ENCODE measurements at regions not wholly inside any gene's neighbourhood (a gene's known extent, or its start where the extent isn't known, plus 50 kb on each side); places are given as distances from the start of the nearest gene placed in this dataset.

- no peaks in the 10 kb centered on the region for H3K4me1 ChIP-seq
- peaks cover 0 to 4% of the 10 kb centered on the region in 2 donors for H3K9me3 ChIP-seq
- H3K27me3 ChIP-seq: no peaks in the 10 kb centered on the region
- no peaks in the 10 kb centered on the region for H3K36me3 ChIP-seq
- no peak overlapping the region for H3K4me3 ChIP-seq
- peak in 1 of 2 donors; percentile 23 for DNase-seq
- intact Hi-C loops (cut with DNase I; ENCODE audit: low total_unique reads): no loop called here
- no peak for TF ChIP-seq CTCF (IDR thresholded peaks at IDR 0.05)
- no peak for TF ChIP-seq POLR2A (IDR thresholded peaks at IDR 0.05)
- no peak overlapping the region for H3K27ac ChIP-seq
Observed at GRCh38 chr5:126031989-126032716, 391.1 kb upstream of the GRAMD2B start.

- H3K4me3 ChIP-seq: no peak overlapping the region
- peaks cover 5 to 7% of the 10 kb centered on the region in 2 donors for H3K4me1 ChIP-seq
- no peaks in the 10 kb centered on the region for H3K36me3 ChIP-seq
- H3K27me3 ChIP-seq: no peaks in the 10 kb centered on the region
- H3K27ac ChIP-seq: no peak overlapping the region
- no peaks in the 10 kb centered on the region for H3K9me3 ChIP-seq
- no peak for DNase-seq
- intact Hi-C loops (cut with DNase I; ENCODE audit: low total_unique reads): no loop called here
- TF ChIP-seq CTCF (IDR thresholded peaks at IDR 0.05): no peak
- no peak for TF ChIP-seq POLR2A (IDR thresholded peaks at IDR 0.05)
Observed at GRCh38 chr5:126043688-126044087, 379.5 kb upstream of the GRAMD2B start.

GRCh38 chr5:126044111-126044668, 379.0 kb upstream of the GRAMD2B start:
- no peak for TF ChIP-seq CTCF (IDR thresholded peaks at IDR 0.05)
- no peak for TF ChIP-seq POLR2A (IDR thresholded peaks at IDR 0.05)
- H3K4me1 ChIP-seq: peaks cover 5 to 7% of the 10 kb centered on the region in 2 donors

GRCh38 chr5:126044931-126045565, 378.2 kb upstream of the GRAMD2B start:
- no peak for TF ChIP-seq CTCF (IDR thresholded peaks at IDR 0.05)
- no peak for TF ChIP-seq POLR2A (IDR thresholded peaks at IDR 0.05)
- Histone ChIP-seq H3K4me1 (peaks cover 5 to 7% of the 10 kb centered on the region in 2 donors), H3K36me3 (no peaks in the 10 kb centered on the region), H3K27ac (no peak overlapping the region), H3K9me3 (no peaks in the 10 kb centered on the region), H3K4me3 (no peak overlapping the region), H3K27me3 (no peaks in the 10 kb centered on the region)
- no peak for DNase-seq
- intact Hi-C loops (cut with DNase I; ENCODE audit: low total_unique reads): no loop called here

More at GRCh38 chr5:126044111-126044668, 379.0 kb upstream of the GRAMD2B start:
- peak; percentile 43 to 55 for DNase-seq
- Histone ChIP-seq H3K27ac (no peak overlapping the region), H3K27me3 (no peaks in the 10 kb centered on the region), H3K9me3 (no peaks in the 10 kb centered on the region), H3K4me3 (no peak overlapping the region), H3K36me3 (no peaks in the 10 kb centered on the region)
- intact Hi-C loops (cut with DNase I; ENCODE audit: low total_unique reads): no loop called here

- no peak overlapping the region for H3K4me3 ChIP-seq
- TF ChIP-seq POLR2A (IDR thresholded peaks at IDR 0.05): no peak
- no peak for TF ChIP-seq CTCF (IDR thresholded peaks at IDR 0.05)
- peaks cover 5 to 7% of the 10 kb centered on the region in 2 donors for H3K4me1 ChIP-seq
- no peak overlapping the region for H3K27ac ChIP-seq
- no peaks in the 10 kb centered on the region for H3K9me3 ChIP-seq
- intact Hi-C loops (cut with DNase I; ENCODE audit: low total_unique reads): no loop called here
- DNase-seq: no peak
- no peaks in the 10 kb centered on the region for H3K27me3 ChIP-seq
- H3K36me3 ChIP-seq: no peaks in the 10 kb centered on the region
Observed at GRCh38 chr5:126046318-126046717, 376.9 kb upstream of the GRAMD2B start.
